Uterus (tissue), 3 donors: ENCODE measurements at regions not wholly inside any gene's neighbourhood (a gene's known extent, or its start where the extent isn't known, plus 50 kb on each side); places are given as distances from the start of the nearest gene placed in this dataset.
"Not testable (repeated sequence)": the region's sequence is repeated elsewhere in the genome, so short reads cannot be mapped to it uniquely, and the experiment has no call there.

Source experiments
- DNase-seq, 2 donors: peaks; one replicate each; pipeline ENCODE4 v3.0.0-alpha.2; 2019 to 2020
- H3K27ac ChIP-seq, 2 donors: fragments of 200-600 bp; sonication (generic); 1 replicate in 1 of 2; 2 replicates in 1 of 2; pipeline ENCODE4 v1.5.1; 2016 to 2018
- H3K27me3 ChIP-seq, 2 donors: fragments of 200-600 bp; sonication (generic); one replicate each; pipeline ENCODE4 v1.5.1; 2018 to 2019; ENCODE audit warnings: control low read depth in 1 of 2
- H3K36me3 ChIP-seq, 2 donors: fragments of 200-600 bp; sonication (generic); one replicate each; pipeline ENCODE4 v1.5.1; 2019; ENCODE audit warnings: control low read depth in 1 of 2
- H3K4me1 ChIP-seq, 2 donors: fragments of 200-600 bp; sonication (generic); one replicate each; pipeline ENCODE4 v1.5.1; 2018 to 2019; ENCODE audit warnings: control low read depth in 1 of 2
- H3K4me3 ChIP-seq, 2 donors: fragments of 200-600 bp; sonication (generic); 1 replicate in 1 of 2; 2 replicates in 1 of 2; pipeline ENCODE4 v1.5.1; 2018 to 2019; ENCODE audit warnings: mild to moderate bottlenecking in 1 of 2
- H3K9me3 ChIP-seq, 2 donors: fragments of 200-600 bp; sonication (generic); one replicate each; pipeline ENCODE4 v1.5.1; 2019; ENCODE audit warnings: control low read depth in 1 of 2
- CTCF ChIP-seq, 4 experiments: fragments of 200-600 bp in 2 of 4; fragments of 450-650 bp in 2 of 4; sonication (generic) in 2 of 4; IDR thresholded peaks; one replicate each; pipeline ENCODE4 v1.5.1; 2016 to 2019; ENCODE audit warnings: antibody characterized with exemption in 4 of 4, mild to moderate bottlenecking in 2 of 4, moderate library complexity in 1 of 4
- POLR2A ChIP-seq, 2 donors: fragments of 450-650 bp; IDR thresholded peaks; one replicate each; pipeline ENCODE4 v1.6.1; 2016; ENCODE audit warnings: antibody characterized with exemption in 2 of 2, mild to moderate bottlenecking in 1 of 2, moderate library complexity in 1 of 2
- intact Hi-C: fragments of 100-400 bp; cut with DNase I; formaldehyde crosslinking; loops from one replicate; pipeline ENCODE4 v1.15.1; 2023; ENCODE audit warnings: low total_unique reads
- donor health status: DM: yes; HTN: yes; CAD: no.

- intact Hi-C loops = no loop called here
These were observed 1203.0 kb downstream of the AACS start for GRCh38 chr12:126268222-126268621.

GRCh38 chr12:126271159-126271558 lies 1205.9 kb downstream of the AACS start:
- H3K36me3 ChIP-seq = no peaks in the 10 kb centered on the region
- no peaks in the 10 kb centered on the region for H3K27me3 ChIP-seq
- H3K9me3 ChIP-seq = no peaks in the 10 kb centered on the region
- DNase-seq = no peak
- H3K27ac ChIP-seq = no peak overlapping the region
- intact Hi-C loops = no loop called here
- no peaks in the 10 kb centered on the region for H3K4me1 ChIP-seq
- TF ChIP-seq CTCF (IDR thresholded peaks at IDR 0.05) (no peak), POLR2A (IDR thresholded peaks at IDR 0.05) (no peak)
- H3K4me3 ChIP-seq = no peak overlapping the region

More at GRCh38 chr12:126268222-126268621, 1203.0 kb downstream of the AACS start:
- Histone ChIP-seq H3K4me1 (no peaks in the 10 kb centered on the region), H3K36me3 (no peaks in the 10 kb centered on the region), H3K27me3 (no peaks in the 10 kb centered on the region), H3K9me3 (no peaks in the 10 kb centered on the region), H3K4me3 (no peak overlapping the region), H3K27ac (no peak overlapping the region)
- DNase-seq = no peak
- no peak for TF ChIP-seq CTCF (IDR thresholded peaks at IDR 0.05)
- TF ChIP-seq POLR2A (IDR thresholded peaks at IDR 0.05) = no peak

- intact Hi-C loops = no loop called here
These were observed 1217.5 kb downstream of the AACS start for GRCh38 chr12:126282691-126283090.

GRCh38 chr12:126286203-126286602 lies 1221.0 kb downstream of the AACS start:
- H3K9me3 ChIP-seq = no peaks in the 10 kb centered on the region
- no peak for DNase-seq
- no peak overlapping the region for H3K4me3 ChIP-seq
- H3K4me1 ChIP-seq = no peaks in the 10 kb centered on the region
- intact Hi-C loops = no loop called here
- TF ChIP-seq CTCF (IDR thresholded peaks at IDR 0.05) (no peak), POLR2A (IDR thresholded peaks at IDR 0.05) (no peak)
- no peaks in the 10 kb centered on the region for H3K27me3 ChIP-seq
- H3K27ac ChIP-seq = no peak overlapping the region
- H3K36me3 ChIP-seq = no peaks in the 10 kb centered on the region

More at GRCh38 chr12:126282691-126283090, 1217.5 kb downstream of the AACS start:
- Histone ChIP-seq H3K4me1 (no peaks in the 10 kb centered on the region), H3K27me3 (no peaks in the 10 kb centered on the region), H3K9me3 (no peaks in the 10 kb centered on the region), H3K36me3 (no peaks in the 10 kb centered on the region), H3K27ac (no peak overlapping the region), H3K4me3 (no peak overlapping the region)
- TF ChIP-seq CTCF (IDR thresholded peaks at IDR 0.05) (no peak), POLR2A (IDR thresholded peaks at IDR 0.05) (no peak)
- DNase-seq = no peak

- H3K27ac ChIP-seq = no peak overlapping the region
- no peaks in the 10 kb centered on the region for H3K9me3 ChIP-seq
- intact Hi-C loops = no loop called here
- H3K4me1 ChIP-seq = no peaks in the 10 kb centered on the region
- H3K4me3 ChIP-seq = no peak overlapping the region
- no peak for TF ChIP-seq POLR2A (IDR thresholded peaks at IDR 0.05)
- TF ChIP-seq CTCF (IDR thresholded peaks at IDR 0.05) = no peak
- no peak for DNase-seq
- no peaks in the 10 kb centered on the region for H3K36me3 ChIP-seq
- H3K27me3 ChIP-seq = no peaks in the 10 kb centered on the region
These were observed 1225.2 kb downstream of the AACS start for GRCh38 chr12:126290456-126290855.

GRCh38 chr12:126291987-126292386 lies 1226.8 kb downstream of the AACS start:
- H3K4me1 ChIP-seq, H3K27me3 ChIP-seq, H3K27ac ChIP-seq, intact Hi-C loops, H3K4me3 ChIP-seq, H3K9me3 ChIP-seq, H3K36me3 ChIP-seq, DNase-seq: not testable (repeated sequence)
